Neural cell (in vitro differentiated cells): ENCODE measurements at regions not wholly inside any gene's neighbourhood (a gene's known extent, or its start where the extent isn't known, plus 50 kb on each side); places are given as distances from the start of the nearest gene placed in this dataset.

ENCODE experiments used
- H2AFZ ChIP-seq: fragments of 200-600, 300-800 bp; sonication (generic), shearing (Covaris generic); 2 replicates; pipeline ENCODE4 v1.6.0; 2014; ENCODE audit warnings: low read depth, mild to moderate bottlenecking, antibody characterized with exemption, low read length, moderate library complexity
- H3F3A ChIP-seq: fragments of 200-600 bp; shearing (Covaris generic); 2 replicates; pipeline ENCODE4 v1.6.1; 2016; ENCODE audit warnings: mild to moderate bottlenecking, moderate library complexity, mixed read lengths, antibody characterized with exemption, low read length; ENCODE audit not compliant: insufficient read depth, poor library complexity, severe bottlenecking
- H3K27ac ChIP-seq: fragments of 200-600, 300-800 bp; sonication (generic), shearing (Covaris generic); 2 replicates; pipeline ENCODE4 v1.5.1; 2014; ENCODE audit warnings: mild to moderate bottlenecking, low read length, moderate library complexity
- H3K27me3 ChIP-seq: fragments of 300-800, 200-600 bp; sonication (generic), shearing (Covaris generic); 2 replicates; pipeline ENCODE4 v1.6.0; 2014; ENCODE audit warnings: mild to moderate bottlenecking, low read depth, low read length, moderate library complexity; ENCODE audit not compliant: insufficient read depth
- H3K36me3 ChIP-seq: fragments of 300-800, 200-600 bp; sonication (generic), shearing (Covaris generic); 2 replicates; pipeline ENCODE4 v1.5.1; 2014; ENCODE audit warnings: mild to moderate bottlenecking, antibody characterized with exemption, low read length, moderate library complexity; ENCODE audit not compliant: insufficient read depth
- H3K4me2 ChIP-seq: fragments of 300-800, 200-600 bp; sonication (generic), shearing (Covaris generic); 2 replicates; pipeline ENCODE4 v1.6.0; 2014; ENCODE audit warnings: mild to moderate bottlenecking, low read length
- H3K4me3 ChIP-seq: fragments of 300-800, 200-600 bp; sonication (generic), shearing (Covaris generic); 2 replicates; pipeline ENCODE4 v1.5.1; 2014; ENCODE audit warnings: mild to moderate bottlenecking, low read length, moderate library complexity
- H3K79me2 ChIP-seq: fragments of 200-600 bp; shearing (Covaris generic); replicated peaks from 2 replicates; pipeline ENCODE4 v1.6.0; 2014; ENCODE audit warnings: mild to moderate bottlenecking, low read length, moderate library complexity; ENCODE audit not compliant: insufficient read depth
- H3K9ac ChIP-seq: fragments of 300-800, 200-600 bp; sonication (generic), shearing (Covaris generic); 2 replicates; pipeline ENCODE4 v1.6.1; 2016; ENCODE audit warnings: mild to moderate bottlenecking, low read length, mixed read lengths
- H3K9me2 ChIP-seq: fragments of 200-600 bp; shearing (Covaris generic); 2 replicates; pipeline ENCODE4 v1.6.1; 2016; ENCODE audit warnings: mild to moderate bottlenecking, low read length, mixed read lengths; ENCODE audit not compliant: insufficient read depth
- H3K9me3 ChIP-seq: fragments of 200-600, 300-800 bp; sonication (generic), shearing (Covaris generic); 2 replicates; pipeline ENCODE4 v1.6.1; 2016; ENCODE audit warnings: mild to moderate bottlenecking, mixed run types, low read length, moderate library complexity, mixed read lengths
- H4K20me1 ChIP-seq: fragments of 200-600 bp; shearing (Covaris generic); 2 replicates; pipeline ENCODE4 v1.6.1; 2016; ENCODE audit warnings: mild to moderate bottlenecking, mixed run types; ENCODE audit not compliant: insufficient read depth
- CTCF ChIP-seq: fragments of 450-650 bp; IDR thresholded peaks from 2 replicates; pipeline ENCODE4 v1.5.1; 2014; ENCODE audit warnings: antibody characterized with exemption, mild to moderate bottlenecking, moderate library complexity; ENCODE audit not compliant: poor library complexity, severe bottlenecking
- EP300 ChIP-seq: fragments of 450-650 bp; conservative IDR thresholded peaks from 2 replicates; pipeline ENCODE4 v1.6.1; 2014; ENCODE audit warnings: antibody characterized with exemption, mild to moderate bottlenecking, moderate library complexity; ENCODE audit not compliant: poor library complexity, severe bottlenecking
- EZH2 ChIP-seq: fragments of 200-600, 300-800 bp; shearing (Covaris generic), sonication (generic); IDR thresholded peaks from 2 replicates; pipeline ENCODE4 v1.6.1; 2014; ENCODE audit warnings: antibody characterized with exemption, low read length, borderline replicate concordance, mild to moderate bottlenecking; ENCODE audit not compliant: insufficient read depth, poor library complexity, severe bottlenecking
- MXI1 ChIP-seq: fragments of 450-650 bp; conservative IDR thresholded peaks from 2 replicates; pipeline ENCODE4 v1.6.1; 2014; ENCODE audit warnings: antibody characterized with exemption, mild to moderate bottlenecking; ENCODE audit not compliant: poor library complexity, severe bottlenecking
- POLR2AphosphoS5 ChIP-seq: IDR thresholded peaks from 2 replicates; pipeline ENCODE4 v1.6.1; 2012
- RAD21 ChIP-seq: fragments of 450-650 bp; conservative IDR thresholded peaks from 2 replicates; pipeline ENCODE4 v1.6.1; 2014; ENCODE audit warnings: antibody characterized with exemption, mild to moderate bottlenecking, moderate library complexity
- REST ChIP-seq: IDR thresholded peaks from 2 replicates; pipeline ENCODE4 v1.6.1; 2012; ENCODE audit warnings: borderline replicate concordance
- SMC3 ChIP-seq: fragments of 450-650 bp; conservative IDR thresholded peaks from 2 replicates; pipeline ENCODE4 v1.6.1; 2014; ENCODE audit warnings: antibody characterized with exemption, mild to moderate bottlenecking, moderate library complexity; ENCODE audit not compliant: poor library complexity
- TAF1 ChIP-seq: IDR thresholded peaks from 2 replicates; pipeline ENCODE4 v1.6.1; 2012; ENCODE audit warnings: low read depth

GRCh38 chr17:71395901-71396300 is 724.9 kb upstream of the SOX9 start:
- TF ChIP-seq MXI1, result no peak
- no peak for TF ChIP-seq RAD21
- TF ChIP-seq EP300, result no peak
- no peak for TF ChIP-seq CTCF
- no peak for TF ChIP-seq POLR2AphosphoS5
- TF ChIP-seq TAF1, result no peak
- TF ChIP-seq REST, result no peak
- no peak for TF ChIP-seq SMC3
- no peak for TF ChIP-seq EZH2
- Histone ChIP-seq H3K4me3 (no peak overlapping the region), H3K79me2 (no peaks in the 10 kb centered on the region), H3K9me2 (no peaks in the 10 kb centered on the region), H3K9me3 (no peaks in the 10 kb centered on the region), H3K36me3 (no peaks in the 10 kb centered on the region), H3K27me3 (no peaks in the 10 kb centered on the region), H3F3A (no peaks in the 10 kb centered on the region), H2AFZ (no peak overlapping the region), H4K20me1 (no peaks in the 10 kb centered on the region), H3K9ac (no peak overlapping the region), H3K4me2 (no peak overlapping the region), H3K27ac (no peak overlapping the region)

- TF ChIP-seq CTCF (no peak), MXI1 (no peak), EZH2 (no peak), SMC3 (no peak), TAF1 (no peak), EP300 (no peak), REST (no peak), RAD21 (no peak), POLR2AphosphoS5 (no peak)
- Histone ChIP-seq H3K4me3 (no peak overlapping the region), H3K79me2 (no peaks in the 10 kb centered on the region), H2AFZ (no peak overlapping the region), H3K9me2 (no peaks in the 10 kb centered on the region), H3K9ac (no peak overlapping the region), H3K4me2 (no peak overlapping the region), H3K27ac (no peak overlapping the region), H3K27me3 (no peaks in the 10 kb centered on the region), H3K9me3 (no peaks in the 10 kb centered on the region), H3K36me3 (no peaks in the 10 kb centered on the region), H3F3A (no peaks in the 10 kb centered on the region), H4K20me1 (no peaks in the 10 kb centered on the region)
Observed at GRCh38 chr17:71396711-71397110, 724.1 kb upstream of the SOX9 start.
